Kidney tubule cell (primary cell): ENCODE measurements at regions not wholly inside any gene's neighbourhood (a gene's known extent, or its start where the extent isn't known, plus 50 kb on each side); places are given as distances from the start of the nearest gene placed in this dataset.
A peak's percentile ranks its signal among the peaks of the same experiment; 100 is the strongest.
"Not testable (repeated sequence)": the region's sequence is repeated elsewhere in the genome, so short reads cannot be mapped to it uniquely, and the experiment has no call there.

Source experiments
- DNase-seq: peaks from one replicate; pipeline ENCODE4 v3.0.0-alpha.2; 2018; ENCODE audit warnings: low spot score

- no peak for DNase-seq
These were observed 149.1 kb upstream of the CTAGE1 start for GRCh38 chr18:22566703-22567420.

GRCh38 chr18:22567794-22568193 is 150.1 kb upstream of the CTAGE1 start:
- no peak for DNase-seq

GRCh38 chr18:22570492-22570891 is 152.8 kb upstream of the CTAGE1 start:
- DNase-seq = no peak

GRCh38 chr18:22572341-22572740 is 154.6 kb upstream of the CTAGE1 start:
- no peak for DNase-seq

GRCh38 chr18:22579271-22579670 is 161.6 kb upstream of the CTAGE1 start:
- no peak for DNase-seq

GRCh38 chr18:22585333-22585732 is 167.6 kb upstream of the CTAGE1 start:
- DNase-seq = no peak

- peak; percentile 13 for DNase-seq
These were observed 168.1 kb upstream of the CTAGE1 start for GRCh38 chr18:22585821-22586220.

GRCh38 chr18:22591222-22591621 is 173.5 kb upstream of the CTAGE1 start:
- DNase-seq = no peak

GRCh38 chr18:22594155-22594690 is 176.5 kb upstream of the CTAGE1 start:
- no peak for DNase-seq

GRCh38 chr18:22601481-22601880 is 183.8 kb upstream of the CTAGE1 start:
- DNase-seq = no peak

- not testable (repeated sequence) for DNase-seq
These were observed 184.7 kb upstream of the CTAGE1 start for GRCh38 chr18:22602456-22602855.

GRCh38 chr18:22603902-22604301 is 186.2 kb upstream of the CTAGE1 start:
- no peak for DNase-seq

- DNase-seq = peak; percentile 37
These were observed 186.8 kb upstream of the CTAGE1 start for GRCh38 chr18:22604390-22604985.

GRCh38 chr18:22604986-22605421 is 187.3 kb upstream of the CTAGE1 start:
- DNase-seq = no peak

GRCh38 chr18:22605736-22606135 is 188.0 kb upstream of the CTAGE1 start:
- DNase-seq = no peak

GRCh38 chr18:22606563-22607283 is 189.0 kb upstream of the CTAGE1 start:
- DNase-seq = no peak

GRCh38 chr18:22607284-22607635 is 189.5 kb upstream of the CTAGE1 start:
- DNase-seq = no peak

- no peak for DNase-seq
These were observed 191.1 kb upstream of the CTAGE1 start for GRCh38 chr18:22608847-22609246.

GRCh38 chr18:22609642-22610041 is 191.9 kb upstream of the CTAGE1 start:
- peak; percentile 17 for DNase-seq

- DNase-seq = peak; percentile 2
These were observed 195.5 kb upstream of the CTAGE1 start for GRCh38 chr18:22613058-22613690.

GRCh38 chr18:22613788-22614187 is 196.1 kb upstream of the CTAGE1 start:
- DNase-seq = no peak

GRCh38 chr18:22623513-22623912 is 205.8 kb upstream of the CTAGE1 start:
- no peak for DNase-seq

- no peak for DNase-seq
These were observed 206.5 kb upstream of the CTAGE1 start for GRCh38 chr18:22624176-22624575.
